Central memory CD8-positive, alpha-beta T cell (primary cell): ENCODE measurements at regions not wholly inside any gene's neighbourhood (a gene's known extent, or its start where the extent isn't known, plus 50 kb on each side); places are given as distances from the start of the nearest gene placed in this dataset.

Experiments used
- ATAC-seq: fragments of 150-1000 bp; cut with Tn5 transposase; replicated peaks from 2 replicates; pipeline ENCODE4 v1.10.0; 2022; ENCODE audit warnings: mild to moderate bottlenecking, moderate FRiP score, moderate number of reproducible peaks; ENCODE audit not compliant: poor library complexity, severe bottlenecking; ENCODE audit errors: extremely low read depth
- DNase-seq, 2 donors: peaks; one replicate each; pipeline ENCODE4 v3.0.0; 2021; ENCODE audit warnings: low spot score in 2 of 2
- H3K27ac Mint-ChIP-seq: one replicate; pipeline ENCODE4 v1.8.0; 2022; ENCODE audit warnings: low read depth, mild to moderate bottlenecking, moderate library complexity, mixed read lengths
- H3K27me3 Mint-ChIP-seq: one replicate; pipeline ENCODE4 v1.8.0; 2022; ENCODE audit warnings: mixed read lengths
- H3K36me3 Mint-ChIP-seq: one replicate; pipeline ENCODE4 v1.8.0; 2022; ENCODE audit warnings: mild to moderate bottlenecking, moderate library complexity, mixed read lengths; ENCODE audit not compliant: insufficient read depth
- H3K4me1 Mint-ChIP-seq: one replicate; pipeline ENCODE4 v1.8.0; 2022; ENCODE audit warnings: mixed read lengths
- H3K4me3 Mint-ChIP-seq: one replicate; pipeline ENCODE4 v1.8.0; 2022; ENCODE audit warnings: mild to moderate bottlenecking, moderate library complexity, mixed read lengths
- H3K9me3 Mint-ChIP-seq: one replicate; pipeline ENCODE4 v1.8.0; 2022; ENCODE audit warnings: mixed read lengths

DNA sequence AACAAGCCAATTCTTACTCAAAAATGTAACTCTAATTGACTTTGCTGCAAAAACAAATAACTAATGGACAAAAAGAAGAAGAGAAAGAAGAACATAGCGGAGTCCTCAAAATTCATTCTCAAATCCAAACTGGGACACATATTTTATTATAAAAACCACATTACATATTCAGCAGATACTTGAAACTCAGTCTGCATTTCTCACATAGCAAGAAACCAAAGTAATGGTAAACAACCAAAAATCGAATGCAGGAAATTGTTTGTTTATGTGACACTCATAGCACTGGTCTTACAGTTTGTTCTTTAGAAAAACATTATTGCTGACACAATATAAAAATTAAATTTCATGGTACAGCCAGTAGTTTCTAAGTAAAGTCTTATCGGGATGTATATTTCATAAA lies 789.8 kb downstream of the SLITRK6 start:
- no peaks in the 10 kb centered on the region for H3K4me1 Mint-ChIP-seq
- ATAC-seq: no peak
- H3K36me3 Mint-ChIP-seq: no peaks in the 10 kb centered on the region

DNA sequence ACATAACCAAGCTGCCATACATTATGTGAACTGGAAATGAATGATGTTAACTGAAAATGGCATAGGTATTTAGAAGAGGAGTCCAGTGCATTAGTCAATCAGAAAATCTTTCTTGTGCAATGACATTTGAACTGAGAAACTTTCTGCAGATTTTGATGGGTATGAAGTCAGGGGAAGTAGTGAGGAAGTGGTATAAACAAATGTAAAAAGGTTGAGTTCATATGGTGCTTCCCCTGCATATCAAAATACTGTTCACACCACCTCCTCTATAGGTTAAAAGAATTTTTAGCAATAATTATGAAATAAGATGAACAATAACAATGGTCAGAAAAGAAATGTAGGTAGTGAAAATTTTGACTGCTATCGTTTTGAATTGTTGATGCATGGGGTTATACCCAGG lies 800.0 kb downstream of the SLITRK6 start:
- Mint-ChIP-seq H3K27me3 (no peaks in the 10 kb centered on the region), H3K4me1 (no peaks in the 10 kb centered on the region), H3K36me3 (no peaks in the 10 kb centered on the region), H3K27ac (no peak overlapping the region), H3K9me3 (peaks cover 7% of the 10 kb centered on the region), H3K4me3 (no peak overlapping the region)
- ATAC-seq (no peak), DNase-seq (no peak)

More for the DNA sequence above, 789.8 kb downstream of the SLITRK6 start:
- Mint-ChIP-seq H3K27me3 (no peaks in the 10 kb centered on the region), H3K27ac (no peak overlapping the region), H3K4me3 (no peak overlapping the region), H3K9me3 (peaks cover 24% of the 10 kb centered on the region)
- DNase-seq: no peak

DNA sequence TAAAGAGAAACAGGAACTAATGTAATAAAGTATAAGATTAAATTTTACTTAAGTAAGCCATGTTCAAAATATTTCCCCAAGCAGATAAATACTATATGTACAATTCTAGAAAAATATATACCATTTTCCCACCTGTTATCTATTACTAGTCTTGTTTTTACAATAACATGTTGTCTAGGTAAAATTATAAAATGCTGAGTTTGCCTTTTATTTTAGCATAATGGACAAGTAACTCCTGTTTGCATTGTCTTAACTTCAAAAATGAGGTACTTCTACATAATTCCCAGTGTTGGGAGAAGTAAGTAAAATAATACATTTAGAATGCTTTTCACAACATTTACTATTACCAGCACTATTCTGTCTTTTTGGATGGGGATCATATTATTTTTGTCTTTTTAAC lies 800.5 kb downstream of the SLITRK6 start:
- DNase-seq (no peak), ATAC-seq (no peak)
- Mint-ChIP-seq H3K36me3 (no peaks in the 10 kb centered on the region), H3K27me3 (no peaks in the 10 kb centered on the region), H3K4me1 (no peaks in the 10 kb centered on the region), H3K4me3 (no peak overlapping the region), H3K9me3 (peaks cover 7% of the 10 kb centered on the region), H3K27ac (no peak overlapping the region)

DNA sequence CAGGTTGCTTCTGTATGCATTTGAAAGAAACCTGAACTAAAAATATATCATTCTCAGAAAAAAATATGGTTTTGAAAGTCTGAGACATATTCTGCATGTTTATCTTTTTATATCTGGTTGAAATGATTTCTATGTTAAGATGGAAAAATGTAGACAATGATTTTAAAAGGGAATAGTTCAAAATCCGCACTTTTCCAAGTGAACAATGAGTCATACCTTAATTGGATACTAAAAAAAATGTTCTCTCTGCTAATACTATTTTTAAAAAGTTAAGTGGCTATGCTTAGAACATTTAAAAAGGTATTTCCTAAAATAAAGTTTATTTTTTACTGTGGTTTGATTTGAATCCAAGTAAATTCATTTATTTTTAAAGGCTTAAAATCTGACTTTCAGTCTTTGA lies 801.4 kb downstream of the SLITRK6 start:
- Mint-ChIP-seq H3K27ac (no peak overlapping the region), H3K27me3 (no peaks in the 10 kb centered on the region), H3K9me3 (peaks cover 7% of the 10 kb centered on the region), H3K4me1 (no peaks in the 10 kb centered on the region), H3K36me3 (no peaks in the 10 kb centered on the region), H3K4me3 (no peak overlapping the region)
- DNase-seq: no peak
- no peak for ATAC-seq

DNA sequence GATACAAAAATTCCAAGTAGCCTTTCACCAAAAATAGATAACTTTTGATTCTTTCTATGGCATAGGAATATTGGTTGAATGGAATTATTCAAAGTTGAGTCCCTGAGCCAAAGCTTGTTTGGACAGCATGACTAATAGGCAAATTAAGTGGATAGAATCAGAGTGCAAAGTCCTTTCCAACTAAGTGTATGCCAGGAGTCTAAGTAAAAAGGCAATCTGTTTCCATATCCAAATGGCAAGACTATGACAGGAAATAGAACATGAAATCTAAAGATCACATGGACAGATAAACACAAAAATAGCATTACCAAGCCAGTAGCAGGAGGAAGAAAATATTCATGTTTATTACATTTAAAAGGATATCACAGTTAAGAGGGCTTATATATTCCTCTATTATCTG lies 804.6 kb downstream of the SLITRK6 start:
- DNase-seq (no peak), ATAC-seq (no peak)
- Mint-ChIP-seq H3K4me3 (no peak overlapping the region), H3K36me3 (no peaks in the 10 kb centered on the region), H3K4me1 (no peaks in the 10 kb centered on the region), H3K27ac (no peak overlapping the region), H3K27me3 (no peaks in the 10 kb centered on the region), H3K9me3 (peaks cover 9% of the 10 kb centered on the region)

DNA sequence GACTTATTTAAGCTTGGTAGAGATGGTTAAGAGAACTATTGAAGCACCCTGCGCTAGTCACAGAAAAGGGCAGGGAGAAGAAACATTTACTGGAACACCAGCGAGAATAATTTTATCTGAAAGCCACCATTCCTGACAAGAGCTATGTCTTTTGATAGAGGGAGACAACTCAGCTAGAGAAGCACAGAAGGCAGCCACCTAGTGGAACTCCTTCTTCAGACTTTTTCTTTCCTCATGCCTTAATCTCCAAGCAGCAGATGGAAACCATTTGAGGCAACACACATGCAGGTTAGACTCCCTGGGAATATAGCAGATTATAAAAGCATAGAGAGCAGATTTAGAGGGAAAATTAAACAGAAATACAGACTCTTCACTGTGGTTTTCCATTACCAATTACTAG lies 813.4 kb downstream of the SLITRK6 start:
- Mint-ChIP-seq H3K9me3 (peaks cover 10% of the 10 kb centered on the region), H3K4me1 (no peaks in the 10 kb centered on the region), H3K4me3 (no peak overlapping the region), H3K36me3 (no peaks in the 10 kb centered on the region), H3K27ac (no peak overlapping the region), H3K27me3 (no peaks in the 10 kb centered on the region)
- ATAC-seq: no peak
- DNase-seq: no peak

DNA sequence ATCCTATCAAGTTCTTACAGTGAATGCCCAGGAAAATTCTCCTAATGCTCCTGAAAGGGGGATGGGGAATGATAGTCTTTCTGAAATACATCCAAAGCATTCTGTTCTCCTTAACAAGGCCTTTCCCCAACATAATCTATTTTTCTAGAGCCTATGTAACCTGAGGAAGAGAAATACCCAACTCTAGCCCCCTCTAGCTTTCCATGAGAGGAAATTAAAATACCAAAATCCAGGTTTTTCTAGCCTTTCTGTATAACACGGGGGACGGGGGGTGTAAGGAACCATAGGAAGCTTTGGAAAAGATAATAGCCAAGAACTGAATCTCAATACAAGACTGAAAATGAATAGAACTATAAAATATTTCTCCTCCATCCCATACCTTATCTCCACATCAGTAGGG lies 815.9 kb downstream of the SLITRK6 start:
- no peak for ATAC-seq
- Mint-ChIP-seq H3K9me3 (peaks cover 5% of the 10 kb centered on the region), H3K36me3 (no peaks in the 10 kb centered on the region), H3K4me1 (no peaks in the 10 kb centered on the region), H3K4me3 (no peak overlapping the region), H3K27ac (no peak overlapping the region), H3K27me3 (no peaks in the 10 kb centered on the region)
- no peak for DNase-seq

DNA sequence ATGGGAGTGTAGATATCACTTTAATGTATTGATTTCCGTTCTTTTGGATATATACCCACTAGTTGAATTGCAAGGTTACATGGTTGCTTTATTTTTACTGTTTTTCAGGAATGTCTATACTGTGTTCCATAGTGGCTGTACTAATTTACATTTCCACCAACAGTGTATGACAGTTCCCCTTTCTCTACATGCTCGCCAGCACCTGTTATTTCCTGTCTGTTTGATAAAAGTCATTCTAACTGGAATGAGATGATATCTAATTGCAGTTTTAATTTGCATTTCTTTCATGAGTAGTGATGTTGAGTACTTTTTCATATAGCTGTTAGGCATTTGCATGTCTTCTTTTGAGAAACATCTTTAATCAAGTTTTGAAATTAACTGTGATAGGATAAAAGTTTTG lies 818.6 kb downstream of the SLITRK6 start:
- DNase-seq (no peak), ATAC-seq (no peak)
- Mint-ChIP-seq H3K27ac (no peak overlapping the region), H3K36me3 (no peaks in the 10 kb centered on the region), H3K4me3 (no peak overlapping the region), H3K9me3 (peaks cover 5% of the 10 kb centered on the region), H3K4me1 (no peaks in the 10 kb centered on the region), H3K27me3 (no peaks in the 10 kb centered on the region)

DNA sequence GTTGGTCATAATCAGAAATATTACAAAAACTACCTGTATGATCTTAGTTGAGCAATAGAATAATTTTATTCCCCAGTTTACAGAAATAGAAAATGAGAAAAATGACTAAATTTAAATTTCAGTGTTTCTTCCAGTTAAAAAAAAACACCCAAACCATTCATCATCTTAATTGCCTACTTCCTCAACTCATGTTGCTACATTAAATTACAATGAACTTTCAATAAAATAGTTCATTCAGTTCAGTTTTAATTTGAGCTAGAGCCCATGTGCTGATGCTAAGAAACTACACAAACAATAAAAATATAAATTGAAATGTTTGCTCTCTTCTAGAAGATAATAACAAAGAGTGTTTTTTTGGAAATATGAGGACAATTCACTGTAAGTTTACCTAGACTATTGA lies 820.4 kb downstream of the SLITRK6 start:
- no peak overlapping the region for H3K27ac Mint-ChIP-seq
- no peak overlapping the region for H3K4me3 Mint-ChIP-seq
- ATAC-seq: no peak
- no peak for DNase-seq
- H3K4me1 Mint-ChIP-seq: no peaks in the 10 kb centered on the region
- no peaks in the 10 kb centered on the region for H3K36me3 Mint-ChIP-seq
- no peaks in the 10 kb centered on the region for H3K27me3 Mint-ChIP-seq
- H3K9me3 Mint-ChIP-seq: peaks cover 5% of the 10 kb centered on the region

DNA sequence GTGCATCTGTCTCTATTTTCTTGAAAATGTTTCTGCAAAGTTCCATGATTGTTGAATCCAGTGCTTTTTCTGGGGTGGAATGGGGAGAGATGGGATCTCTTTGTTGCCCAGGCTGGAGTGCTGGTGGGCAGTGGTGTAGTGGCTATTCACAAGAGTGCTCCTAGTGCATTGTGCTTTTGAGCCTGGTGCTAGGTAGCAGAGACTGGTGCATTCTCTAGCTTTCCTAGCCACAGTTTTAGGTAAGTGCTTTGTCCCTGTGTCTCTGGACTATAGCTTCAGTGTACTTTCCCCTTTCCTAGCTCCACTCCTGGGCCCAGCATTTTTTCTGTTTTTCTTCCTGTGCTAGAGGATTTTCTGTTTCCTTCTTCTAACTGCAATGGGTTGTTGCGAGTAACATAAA lies 825.6 kb downstream of the SLITRK6 start:
- Mint-ChIP-seq H3K36me3 (no peaks in the 10 kb centered on the region), H3K4me1 (no peaks in the 10 kb centered on the region), H3K27ac (no peak overlapping the region), H3K4me3 (no peak overlapping the region), H3K9me3 (no peaks in the 10 kb centered on the region), H3K27me3 (no peaks in the 10 kb centered on the region)
- DNase-seq (no peak), ATAC-seq (no peak)

DNA sequence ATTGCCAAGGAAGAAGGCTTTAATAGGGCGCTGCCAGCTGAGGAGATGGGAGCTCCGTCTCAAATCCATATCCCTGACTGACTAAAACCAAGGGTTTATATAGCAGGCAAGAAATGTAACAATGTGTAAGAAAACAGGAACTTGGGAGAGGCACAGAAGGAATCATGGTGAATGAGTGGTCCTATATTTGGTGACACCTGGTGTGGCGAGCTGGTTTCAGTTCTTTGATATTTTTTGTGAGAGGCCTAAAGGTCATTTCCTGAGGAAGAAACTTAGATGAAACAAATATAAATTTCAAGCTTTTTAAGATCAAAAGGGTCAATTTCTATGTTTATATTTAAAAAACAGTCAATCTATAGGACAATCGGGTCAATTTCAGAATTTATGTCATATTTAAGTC lies 826.3 kb downstream of the SLITRK6 start:
- ATAC-seq (no peak), DNase-seq (no peak)
- Mint-ChIP-seq H3K9me3 (no peaks in the 10 kb centered on the region), H3K27ac (no peak overlapping the region), H3K36me3 (no peaks in the 10 kb centered on the region), H3K4me3 (no peak overlapping the region), H3K27me3 (no peaks in the 10 kb centered on the region), H3K4me1 (no peaks in the 10 kb centered on the region)

DNA sequence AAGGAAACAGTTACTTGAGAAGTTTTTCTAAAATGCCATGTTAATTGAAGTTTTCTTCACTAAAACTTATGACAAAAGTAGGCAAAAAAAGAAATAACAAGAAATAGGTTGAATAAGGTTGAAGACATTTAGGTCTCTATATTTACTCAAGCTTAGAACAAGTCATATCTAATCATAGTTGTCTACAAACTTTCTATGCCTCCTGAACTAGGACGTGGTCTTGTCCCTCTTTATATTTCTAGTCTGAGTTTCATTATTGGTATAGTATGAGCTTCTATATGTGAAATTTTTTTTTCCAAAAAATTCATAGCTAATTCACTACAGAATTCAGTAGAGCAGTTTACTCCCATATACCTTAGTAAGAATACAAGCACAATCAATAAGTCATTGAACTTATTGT lies 836.4 kb downstream of the SLITRK6 start:
- Mint-ChIP-seq H3K27me3 (no peaks in the 10 kb centered on the region), H3K27ac (no peak overlapping the region), H3K9me3 (peaks cover 6% of the 10 kb centered on the region), H3K36me3 (no peaks in the 10 kb centered on the region), H3K4me1 (no peaks in the 10 kb centered on the region), H3K4me3 (no peak overlapping the region)
- no peak for ATAC-seq
- no peak for DNase-seq

DNA sequence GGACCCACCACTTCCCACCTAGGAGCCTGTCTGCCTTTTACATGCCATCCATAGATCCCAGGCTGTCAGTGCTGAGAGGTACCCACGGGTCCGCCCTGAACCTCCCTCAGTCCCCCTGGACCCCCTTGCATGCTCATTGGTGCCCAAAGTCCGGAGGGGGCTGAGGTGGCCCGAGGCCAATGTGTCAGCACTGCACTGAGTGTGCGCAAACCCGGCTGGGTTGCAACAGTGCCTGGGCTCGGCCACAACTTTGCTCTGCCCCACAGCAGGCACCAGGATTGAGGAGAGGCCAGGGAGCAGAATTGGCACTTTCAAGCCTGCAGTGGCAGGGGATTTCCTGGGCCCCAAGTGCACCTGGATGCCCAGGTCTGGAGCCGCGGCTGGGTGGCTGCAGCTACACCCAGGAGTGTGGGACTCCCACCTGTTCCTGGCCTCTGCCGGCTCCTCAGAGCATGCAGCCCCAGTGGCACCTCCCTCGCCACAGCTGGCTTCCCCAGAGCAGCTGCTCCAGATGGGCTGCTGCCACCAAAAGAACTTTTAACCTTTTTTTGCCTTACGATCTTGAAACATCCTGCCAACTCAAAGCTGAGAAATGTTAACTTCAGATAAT lies 837.0 kb downstream of the SLITRK6 start:
- DNase-seq (no peak), ATAC-seq (no peak)
- H3K4me1 Mint-ChIP-seq: no peaks in the 10 kb centered on the region
- no peaks in the 10 kb centered on the region for H3K27me3 Mint-ChIP-seq
- H3K9me3 Mint-ChIP-seq: peaks cover 6% of the 10 kb centered on the region
- no peak overlapping the region for H3K4me3 Mint-ChIP-seq
- no peak overlapping the region for H3K27ac Mint-ChIP-seq
- no peaks in the 10 kb centered on the region for H3K36me3 Mint-ChIP-seq

DNA sequence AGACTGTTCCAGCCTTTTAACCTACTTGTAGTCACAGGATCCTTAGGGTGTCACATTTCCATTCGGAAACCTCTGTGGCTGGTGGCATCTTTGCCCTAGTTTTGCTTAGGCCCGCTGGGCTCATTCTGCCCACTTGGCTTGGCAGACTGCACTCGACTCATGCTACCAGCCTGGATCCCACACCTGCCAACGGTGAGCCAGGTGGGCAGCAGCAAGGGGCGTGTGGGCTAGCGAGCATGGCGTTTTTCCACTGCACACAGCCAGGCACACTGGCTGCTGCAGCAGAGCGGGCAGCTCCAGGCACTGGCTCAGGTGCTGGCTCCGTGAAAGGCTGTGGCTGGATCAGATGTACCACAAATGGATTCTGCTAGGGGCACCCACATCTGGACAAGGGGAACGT lies 838.2 kb downstream of the SLITRK6 start:
- Mint-ChIP-seq H3K4me1 (no peaks in the 10 kb centered on the region), H3K9me3 (peaks cover 6% of the 10 kb centered on the region), H3K27me3 (no peaks in the 10 kb centered on the region), H3K36me3 (no peaks in the 10 kb centered on the region), H3K27ac (no peak overlapping the region), H3K4me3 (no peak overlapping the region)
- no peak for ATAC-seq
- no peak for DNase-seq
